Upper lobe of left lung (tissue), 4 donors: ENCODE measurements at regions not wholly inside any gene's neighbourhood (a gene's known extent, or its start where the extent isn't known, plus 50 kb on each side); places are given as distances from the start of the nearest gene placed in this dataset.

Experiments
- CTCF ChIP-seq, 6 experiments: fragments of 450-650 bp in 4 of 6; fragments of 200-600 bp in 2 of 6; sonication (generic) in 2 of 6; IDR thresholded peaks; one replicate each; pipeline ENCODE4 v1.5.1; 2016 to 2019; ENCODE audit warnings: antibody characterized with exemption in 6 of 6
- EP300 ChIP-seq, 4 donors: sonication (generic); formaldehyde crosslinking; IDR thresholded peaks; one replicate each; pipeline ENCODE4 v1.5.1; 2017; ENCODE audit warnings: antibody characterized with exemption in 4 of 4, control low read depth in 2 of 4
- POLR2AphosphoS5 ChIP-seq, 2 donors: sonication (generic); formaldehyde crosslinking; IDR thresholded peaks; one replicate each; pipeline ENCODE4 v1.5.1; 2017; ENCODE audit warnings: antibody characterized with exemption in 2 of 2

GRCh38 chr9:16278326-16278999, 592.0 kb downstream of the BNC2 start:
- TF ChIP-seq EP300 (IDR thresholded peaks at IDR 0.05) (no peak), CTCF (IDR thresholded peaks at IDR 0.05) (no peak), POLR2AphosphoS5 (IDR thresholded peaks at IDR 0.05) (no peak)
